ENCODE measurements at regions not wholly inside any gene's neighbourhood (a gene's known extent, or its start where the extent isn't known, plus 50 kb on each side); places are given as distances from the start of the nearest gene placed in this dataset.

- Histone ChIP-seq H3K27me3 (replicated peaks; ENCODE audit: insufficient read depth, low read length) (no peaks in the 10 kb centered on the region), H3K4me2 (ENCODE audit: low read depth, low read length) (no peak overlapping the region), H3K36me3 (replicated peaks; ENCODE audit: insufficient read depth, low read length) (no peaks in the 10 kb centered on the region), H3K79me2 (ENCODE audit: low read length) (no peaks in the 10 kb centered on the region), H3K27ac (ENCODE audit: low read length) (no peak overlapping the region), H3K9me2 (replicated peaks; ENCODE audit: insufficient read depth, low read length) (no peaks in the 10 kb centered on the region), H3K4me1 (ENCODE audit: low read length) (no peaks in the 10 kb centered on the region), H2AFZ (ENCODE audit: low read length) (no peak overlapping the region), H3F3A (ENCODE audit: insufficient read depth, low read length) (no peaks in the 10 kb centered on the region), H4K20me1 (ENCODE audit: insufficient read depth, low read length) (no peaks in the 10 kb centered on the region), H3K4me3 (ENCODE audit: low read length) (no peak overlapping the region), H3K9ac (ENCODE audit: low read length) (no peak overlapping the region), H3K9me3 (replicated peaks; ENCODE audit: insufficient read depth, low read length) (no peaks in the 10 kb centered on the region)
- no peak for DNase-seq
- TF ChIP-seq, protein P1, sequence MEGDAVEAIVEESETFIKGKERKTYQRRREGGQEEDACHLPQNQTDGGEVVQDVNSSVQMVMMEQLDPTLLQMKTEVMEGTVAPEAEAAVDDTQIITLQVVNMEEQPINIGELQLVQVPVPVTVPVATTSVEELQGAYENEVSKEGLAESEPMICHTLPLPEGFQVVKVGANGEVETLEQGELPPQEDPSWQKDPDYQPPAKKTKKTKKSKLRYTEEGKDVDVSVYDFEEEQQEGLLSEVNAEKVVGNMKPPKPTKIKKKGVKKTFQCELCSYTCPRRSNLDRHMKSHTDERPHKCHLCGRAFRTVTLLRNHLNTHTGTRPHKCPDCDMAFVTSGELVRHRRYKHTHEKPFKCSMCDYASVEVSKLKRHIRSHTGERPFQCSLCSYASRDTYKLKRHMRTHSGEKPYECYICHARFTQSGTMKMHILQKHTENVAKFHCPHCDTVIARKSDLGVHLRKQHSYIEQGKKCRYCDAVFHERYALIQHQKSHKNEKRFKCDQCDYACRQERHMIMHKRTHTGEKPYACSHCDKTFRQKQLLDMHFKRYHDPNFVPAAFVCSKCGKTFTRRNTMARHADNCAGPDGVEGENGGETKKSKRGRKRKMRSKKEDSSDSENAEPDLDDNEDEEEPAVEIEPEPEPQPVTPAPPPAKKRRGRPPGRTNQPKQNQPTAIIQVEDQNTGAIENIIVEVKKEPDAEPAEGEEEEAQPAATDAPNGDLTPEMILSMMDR (IDR thresholded peaks at IDR 0.05; ENCODE audit: low read length) = no peak
- TF ChIP-seq EZH2phosphoT487 (IDR thresholded peaks at IDR 0.05; ENCODE audit: low read length) (no peak), EZH2 (optimal IDR thresholded peaks at IDR 0.05; ENCODE audit: low read depth, low read length) (no peak)
Measured at GRCh38 chr11:104510169-104510568, 346.2 kb upstream of the PDGFD start.

GRCh38 chr11:104490182-104490581 is 326.2 kb upstream of the PDGFD start:
- no peaks in the 10 kb centered on the region for H3K36me3 ChIP-seq (replicated peaks; ENCODE audit: insufficient read depth, low read length)

DNA sequence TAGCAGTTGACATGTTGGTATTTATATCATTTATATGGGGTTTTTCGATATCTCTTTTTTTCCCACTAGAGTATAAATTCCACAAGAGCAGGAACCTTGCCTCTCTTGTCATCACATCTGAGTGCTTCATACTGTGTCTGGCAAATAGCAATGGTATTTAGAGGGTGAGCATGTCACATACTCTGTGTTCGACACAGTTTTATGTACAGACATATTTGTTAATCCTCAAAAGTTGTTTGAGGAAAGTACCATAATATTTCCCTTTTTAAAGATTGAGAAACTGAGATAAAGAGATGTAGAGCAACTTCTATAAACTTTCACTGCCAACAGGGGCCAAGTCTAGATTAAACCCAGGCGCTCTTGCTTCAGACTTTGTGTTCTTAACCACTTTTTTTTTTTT is 324.6 kb upstream of the PDGFD start:
- Histone ChIP-seq H3K27ac (ENCODE audit: low read length) (no peak overlapping the region), H3K9me2 (replicated peaks; ENCODE audit: insufficient read depth, low read length) (no peaks in the 10 kb centered on the region), H3K4me2 (ENCODE audit: low read depth, low read length) (no peak overlapping the region), H3K27me3 (replicated peaks; ENCODE audit: insufficient read depth, low read length) (no peaks in the 10 kb centered on the region), H2AFZ (ENCODE audit: low read length) (no peak overlapping the region), H4K20me1 (ENCODE audit: insufficient read depth, low read length) (no peaks in the 10 kb centered on the region), H3K4me3 (ENCODE audit: low read length) (no peak overlapping the region), H3K9ac (ENCODE audit: low read length) (no peak overlapping the region), H3K4me1 (ENCODE audit: low read length) (no peaks in the 10 kb centered on the region), H3K36me3 (replicated peaks; ENCODE audit: insufficient read depth, low read length) (no peaks in the 10 kb centered on the region), H3F3A (ENCODE audit: insufficient read depth, low read length) (no peaks in the 10 kb centered on the region), H3K79me2 (ENCODE audit: low read length) (no peaks in the 10 kb centered on the region), H3K9me3 (replicated peaks; ENCODE audit: insufficient read depth, low read length) (no peaks in the 10 kb centered on the region; the same call in 1 of the 2 replicates)
- DNase-seq = no peak
- TF ChIP-seq EZH2phosphoT487 (IDR thresholded peaks at IDR 0.05; ENCODE audit: low read length) (no peak), EZH2 (optimal IDR thresholded peaks at IDR 0.05; ENCODE audit: low read depth, low read length) (no peak)
- TF ChIP-seq, protein P1 (IDR thresholded peaks at IDR 0.05; ENCODE audit: low read length) = no peak

More at GRCh38 chr11:104490182-104490581, 326.2 kb upstream of the PDGFD start:
- no peak overlapping the region for H2AFZ ChIP-seq (ENCODE audit: low read length)
- no peak for TF ChIP-seq EZH2phosphoT487 (IDR thresholded peaks at IDR 0.05; ENCODE audit: low read length)
- TF ChIP-seq, protein P1 (IDR thresholded peaks at IDR 0.05; ENCODE audit: low read length) = no peak
- no peak for TF ChIP-seq EZH2 (optimal IDR thresholded peaks at IDR 0.05; ENCODE audit: low read depth, low read length)
- no peaks in the 10 kb centered on the region for H3F3A ChIP-seq (ENCODE audit: insufficient read depth, low read length)
- no peak overlapping the region for H3K9ac ChIP-seq (ENCODE audit: low read length)
- H4K20me1 ChIP-seq (ENCODE audit: insufficient read depth, low read length) = no peaks in the 10 kb centered on the region
- H3K79me2 ChIP-seq (ENCODE audit: low read length) = no peaks in the 10 kb centered on the region
- no peaks in the 10 kb centered on the region for H3K4me1 ChIP-seq (ENCODE audit: low read length)
- no peak overlapping the region for H3K4me3 ChIP-seq (ENCODE audit: low read length)
- H3K4me2 ChIP-seq (ENCODE audit: low read depth, low read length) = no peak overlapping the region
- no peaks in the 10 kb centered on the region; the same call in 1 of the 2 replicates for H3K9me3 ChIP-seq (replicated peaks; ENCODE audit: insufficient read depth, low read length)
- H3K9me2 ChIP-seq (replicated peaks; ENCODE audit: insufficient read depth, low read length) = no peaks in the 10 kb centered on the region
- no peak for DNase-seq
- no peak overlapping the region for H3K27ac ChIP-seq (ENCODE audit: low read length)
- H3K27me3 ChIP-seq (replicated peaks; ENCODE audit: insufficient read depth, low read length) = no peaks in the 10 kb centered on the region
